Gastroesophageal sphincter (tissue), 4 donors: ENCODE measurements at regions not wholly inside any gene's neighbourhood (a gene's known extent, or its start where the extent isn't known, plus 50 kb on each side); places are given as distances from the start of the nearest gene placed in this dataset.
A peak's percentile ranks its signal among the peaks of the same experiment; 100 is the strongest.

Experiments
- ATAC-seq: fragments of 150-250 bp; one replicate; pipeline ENCODE4 v1.9.1; 2016; ENCODE audit warnings: mild to moderate bottlenecking, moderate library complexity
- H3K27ac ChIP-seq, 4 donors: fragments of 200-600 bp; sonication (generic) in 3 of 4; 1 replicate in 3 of 4; 2 replicates in 1 of 4; pipeline ENCODE4 v1.5.1; 2016 to 2019
- H3K27me3 ChIP-seq: fragments of 200-600 bp; sonication (generic); one replicate; pipeline ENCODE4 v1.5.1; 2019
- H3K36me3 ChIP-seq, 2 donors: fragments of 200-600 bp; sonication (generic); one replicate each; pipeline ENCODE4 v1.5.1; 2019; ENCODE audit warnings: control low read depth in 1 of 2
- H3K4me1 ChIP-seq, 3 donors: fragments of 200-600 bp; sonication (generic); 1 replicate in 2 of 3; 2 replicates in 1 of 3; pipeline ENCODE4 v1.5.1; 2016 to 2019; ENCODE audit warnings: control low read depth in 2 of 3
- H3K4me3 ChIP-seq, 2 donors: fragments of 200-600 bp; sonication (generic); one replicate each; pipeline ENCODE4 v1.5.1; 2019; ENCODE audit warnings: mild to moderate bottlenecking in 1 of 2, moderate library complexity in 1 of 2
- H3K9me3 ChIP-seq, 3 donors: fragments of 200-600 bp; sonication (generic); one replicate each; pipeline ENCODE4 v1.5.1; 2017 to 2019; ENCODE audit warnings: control low read depth in 2 of 3
- CTCF ChIP-seq, 4 experiments: fragments of 200-600 bp in 2 of 4; fragments of 450-650 bp in 2 of 4; sonication (generic) in 1 of 4; IDR thresholded peaks; one replicate each; pipeline ENCODE4 v1.5.1; 2017 to 2019; ENCODE audit warnings: antibody characterized with exemption in 4 of 4, mild to moderate bottlenecking in 2 of 4, moderate library complexity in 2 of 4
- EP300 ChIP-seq: sonication (generic); formaldehyde crosslinking; IDR thresholded peaks from one replicate; pipeline ENCODE4 v1.6.1; 2017; ENCODE audit warnings: antibody characterized with exemption, mild to moderate bottlenecking
- POLR2A ChIP-seq, 2 donors: fragments of 450-650 bp; IDR thresholded peaks; one replicate each; pipeline ENCODE4 v1.6.1; 2017; ENCODE audit warnings: antibody characterized with exemption in 2 of 2, mild to moderate bottlenecking in 2 of 2, moderate library complexity in 1 of 2
- POLR2AphosphoS5 ChIP-seq: sonication (generic); formaldehyde crosslinking; IDR thresholded peaks from one replicate; pipeline ENCODE4 v1.6.1; 2017; ENCODE audit warnings: antibody characterized with exemption
- WGBS, 2 donors: methylation state at CpG; one replicate each; pipeline ENCODE4 v1.1.5; 2018; ENCODE audit warnings: low coverage in 1 of 2; 5-methylcytosine and 5-hydroxymethylcytosine counted together

DNA sequence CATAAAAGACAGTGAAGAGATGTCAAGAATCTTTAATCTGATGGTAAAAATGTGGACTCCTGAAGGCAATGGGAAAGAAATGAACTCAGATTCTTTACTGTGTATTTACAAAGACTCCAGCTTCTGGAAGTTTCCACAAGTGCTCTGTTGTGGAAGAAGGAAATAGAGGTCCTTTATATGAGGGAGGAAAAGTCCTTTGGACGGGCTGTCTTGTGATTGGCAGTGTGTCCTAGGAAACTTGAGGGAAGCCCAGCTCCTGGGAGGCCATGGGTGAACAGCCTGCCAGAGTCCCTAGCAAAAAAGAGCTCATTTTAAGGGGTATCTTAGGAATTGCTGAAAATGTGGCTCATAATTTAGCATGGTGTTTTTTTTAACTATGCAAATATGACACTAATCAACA lies 92.0 kb downstream of the RNASET2 start:
- no peaks in the 10 kb centered on the region for H3K9me3 ChIP-seq
- H3K27me3 ChIP-seq, result peaks cover 6% of the 10 kb centered on the region
- WGBS, 2 donors, result 33 to 50% methylated on average over 1 of the region's 1 CpG
- H3K4me3 ChIP-seq, result no peak overlapping the region
- no peaks in the 10 kb centered on the region for H3K36me3 ChIP-seq
- H3K4me1 ChIP-seq, result peaks cover 0 to 30% (median 5%) of the 10 kb centered on the region in 3 donors
- TF ChIP-seq CTCF (IDR thresholded peaks at IDR 0.05) (no peak), POLR2AphosphoS5 (no peak), EP300 (no peak), POLR2A (IDR thresholded peaks at IDR 0.05) (no peak)
- no peak overlapping the region for H3K27ac ChIP-seq
- no peak for ATAC-seq

DNA sequence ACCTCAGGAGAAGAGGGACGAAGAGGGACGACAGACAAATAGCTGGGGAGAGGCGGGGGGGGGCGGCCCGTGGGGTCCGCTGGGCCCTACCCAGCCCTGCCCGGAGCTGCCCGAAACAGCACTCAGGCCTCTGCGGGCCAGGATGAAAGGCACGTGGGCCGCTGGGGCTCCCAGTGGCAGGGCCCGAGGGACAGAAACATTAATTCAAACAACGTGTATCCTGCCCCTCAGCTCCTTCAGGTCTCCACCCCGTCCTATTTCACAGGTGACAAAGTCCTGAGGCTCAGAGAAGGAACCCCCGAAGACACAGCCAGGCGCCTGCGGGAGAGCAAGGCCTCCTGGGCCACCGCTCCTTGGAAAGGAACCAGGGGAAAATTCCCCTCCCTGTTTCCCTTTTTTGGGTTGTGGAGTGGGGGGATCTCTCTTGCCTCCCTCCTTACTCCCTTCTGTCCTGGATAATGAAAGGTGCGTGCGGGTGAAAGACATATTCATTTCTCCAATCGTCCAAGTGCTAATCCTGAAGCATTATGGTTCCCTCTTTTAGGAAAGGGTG lies 93.3 kb downstream of the RNASET2 start:
- Histone ChIP-seq H3K4me1 (peaks cover 0 to 30% (median 5%) of the 10 kb centered on the region in 3 donors), H3K4me3 (peak overlapping the region; percentile 44 to 64), H3K27me3 (peaks cover 6% of the 10 kb centered on the region), H3K27ac (peak overlapping the region in 3 of 4 donors; percentile 54 to 71 (median 56)), H3K36me3 (no peaks in the 10 kb centered on the region), H3K9me3 (no peaks in the 10 kb centered on the region)
- no peak for TF ChIP-seq POLR2AphosphoS5
- no peak for TF ChIP-seq CTCF (IDR thresholded peaks at IDR 0.05)
- TF ChIP-seq POLR2A (IDR thresholded peaks at IDR 0.05), result no peak
- TF ChIP-seq EP300, result no peak
- ATAC-seq, result peak; percentile 40
- WGBS, 2 donors, result 36 to 39% methylated on average over 4 to 6 of the region's 21 CpGs

DNA sequence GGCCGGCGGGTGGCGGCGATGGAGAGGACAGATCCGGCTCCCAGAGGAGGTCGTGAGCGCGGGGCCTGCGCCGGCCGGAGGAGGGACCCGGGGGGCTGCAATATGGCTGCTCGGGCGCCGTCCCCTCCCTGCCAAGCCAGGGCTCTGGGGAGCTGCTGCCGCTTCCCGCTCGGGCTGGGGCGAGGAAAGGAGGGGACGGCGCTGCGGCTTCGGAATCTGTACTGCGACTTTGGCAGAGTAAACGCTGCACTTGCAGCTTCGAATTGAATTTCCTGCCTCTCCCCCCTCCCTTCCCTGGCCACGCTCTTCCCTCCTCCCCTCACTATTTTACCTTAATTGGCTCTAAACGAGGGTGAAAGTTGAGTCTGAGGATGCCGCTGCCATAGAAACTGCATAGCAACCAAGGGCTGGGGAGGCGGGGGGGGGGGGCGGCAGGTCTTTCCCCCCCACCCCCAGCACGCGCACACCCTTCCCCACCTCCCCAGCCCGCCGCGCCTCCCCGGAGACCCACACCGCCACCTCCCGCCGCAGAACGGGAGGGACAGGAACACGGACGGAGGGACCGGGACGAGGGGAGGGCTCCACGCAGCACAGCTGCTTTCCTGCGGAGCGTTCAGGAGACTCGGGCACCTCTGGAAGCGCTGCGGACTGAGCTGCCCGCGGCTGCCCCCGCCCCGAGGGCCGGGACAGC lies 93.9 kb downstream of the RNASET2 start:
- 0% methylated on average over 3 to 18 of the region's 56 CpGs for WGBS, 2 donors
- H3K4me3 ChIP-seq, result peak overlapping the region; percentile 44 to 64
- peak; percentile 67 for ATAC-seq
- H3K27me3 ChIP-seq, result peaks cover 6% of the 10 kb centered on the region
- H3K27ac ChIP-seq, result peak overlapping the region in 3 of 4 donors; percentile 54 to 71 (median 56)
- no peaks in the 10 kb centered on the region for H3K36me3 ChIP-seq
- H3K9me3 ChIP-seq, result no peaks in the 10 kb centered on the region
- peaks cover 0 to 30% (median 5%) of the 10 kb centered on the region in 3 donors for H3K4me1 ChIP-seq
- TF ChIP-seq CTCF (IDR thresholded peaks at IDR 0.05) (peak in 1 of 4 experiments; percentile 29), EP300 (no peak)

- TF ChIP-seq EP300 (no peak), POLR2A (IDR thresholded peaks at IDR 0.05) (no peak), POLR2AphosphoS5 (no peak), CTCF (IDR thresholded peaks at IDR 0.05) (no peak)
- Histone ChIP-seq H3K4me1 (peaks cover 0 to 30% (median 5%) of the 10 kb centered on the region in 3 donors), H3K9me3 (no peaks in the 10 kb centered on the region), H3K27me3 (peaks cover 6% of the 10 kb centered on the region), H3K27ac (peak overlapping the region in 2 of 4 donors; percentile 56 to 71), H3K36me3 (no peaks in the 10 kb centered on the region), H3K4me3 (peak overlapping the region; percentile 44 to 64)
- WGBS, 2 donors, result 0 to 4% methylated on average over 5 to 11 of the region's 11 CpGs
- ATAC-seq, result no peak
Observed at GRCh38 chr6:166861961-166862286, 94.4 kb downstream of the RNASET2 start.

GRCh38 chr6:166861304-166861703 lies 95.0 kb downstream of the RNASET2 start:
- TF ChIP-seq CTCF (IDR thresholded peaks at IDR 0.05) (no peak), POLR2A (IDR thresholded peaks at IDR 0.05) (no peak), POLR2AphosphoS5 (no peak), EP300 (no peak)
- no peak overlapping the region for H3K4me3 ChIP-seq
- no peak overlapping the region for H3K27ac ChIP-seq
- no peak for ATAC-seq
- 38 to 66% methylated on average over 5 of the region's 5 CpGs for WGBS, 2 donors
- H3K9me3 ChIP-seq, result no peaks in the 10 kb centered on the region
- H3K4me1 ChIP-seq, result peaks cover 0 to 30% (median 5%) of the 10 kb centered on the region in 3 donors
- H3K27me3 ChIP-seq, result peaks cover 6% of the 10 kb centered on the region
- peaks cover 0 to 2% of the 10 kb centered on the region in 2 donors for H3K36me3 ChIP-seq
